ENCODE measurements at regions not wholly inside any gene's neighbourhood (a gene's known extent, or its start where the extent isn't known, plus 50 kb on each side); places are given as distances from the start of the nearest gene placed in this dataset.

DNA sequence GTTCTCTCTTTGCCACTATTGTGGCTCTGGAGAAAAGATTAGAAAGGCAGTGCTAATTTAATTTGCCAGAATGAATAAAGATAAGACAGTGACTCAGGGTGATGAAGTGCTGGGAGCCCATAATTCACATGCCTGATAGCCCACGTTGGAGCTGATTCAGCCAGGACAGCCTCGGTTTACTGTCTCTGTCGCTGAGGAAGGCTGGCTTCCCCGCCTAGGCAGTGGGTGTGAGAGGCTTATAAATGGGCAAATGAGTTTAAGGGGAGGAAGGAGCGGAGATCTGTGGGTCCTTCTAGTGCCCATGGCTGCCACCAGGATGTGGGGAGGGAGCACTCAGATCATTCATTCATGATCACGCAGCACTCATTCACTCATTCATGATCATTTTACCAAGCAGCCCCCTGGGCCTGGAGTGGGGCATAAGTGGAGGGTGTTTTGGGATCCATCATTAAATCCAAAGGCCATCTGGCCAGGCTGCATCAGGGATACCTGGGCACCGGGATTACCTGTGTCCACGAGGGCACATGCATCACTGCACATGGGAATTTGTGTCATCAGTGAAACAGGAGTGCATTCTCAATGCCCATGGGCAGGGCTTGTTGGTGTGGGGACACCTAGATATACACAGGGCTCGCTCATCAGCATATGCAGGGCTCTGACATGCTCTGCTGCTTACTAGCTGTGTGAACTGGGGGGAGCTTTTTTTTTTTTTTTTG, 315.4 kb downstream of the MATN1 start:
- H3K9me3 ChIP-seq (ENCODE audit: control insufficient read depth, insufficient read depth, low read length): no peaks in the 10 kb centered on the region
- no peak overlapping the region for H3K27ac ChIP-seq (ENCODE audit: low read depth, low read length)
- TF ChIP-seq CTCF (IDR thresholded peaks at IDR 0.05; ENCODE audit: low read depth, low read length, poor library complexity, severe bottlenecking) (no peak), EZH2phosphoT487 (IDR thresholded peaks at IDR 0.05; ENCODE audit: borderline replicate concordance, low read length) (no peak)
- H3K36me3 ChIP-seq (ENCODE audit: control insufficient read depth, low read length): no peaks in the 10 kb centered on the region
- H3K79me2 ChIP-seq (ENCODE audit: control insufficient read depth, low read length): no peaks in the 10 kb centered on the region
- no peaks in the 10 kb centered on the region for H3F3A ChIP-seq (ENCODE audit: control insufficient read depth, insufficient read depth)
- H3K9me2 ChIP-seq (replicated peaks; ENCODE audit: control insufficient read depth, low read length): no peaks in the 10 kb centered on the region
- no peak overlapping the region for H3K4me3 ChIP-seq (ENCODE audit: low read length)
- no peaks in the 10 kb centered on the region for H4K20me1 ChIP-seq (ENCODE audit: control insufficient read depth, insufficient read depth, low read depth, low read length)
- H3K4me1 ChIP-seq (ENCODE audit: control insufficient read depth, low read length): no peaks in the 10 kb centered on the region
- H3K4me2 ChIP-seq (ENCODE audit: low read length): no peak overlapping the region
- H3K27me3 ChIP-seq (ENCODE audit: control insufficient read depth, low read length): peaks cover 5% of the 10 kb centered on the region; the same call in 1 of the 2 replicates

GRCh38 chr1:30406996-30407864, 316.2 kb downstream of the MATN1 start:
- Histone ChIP-seq H3K27ac (ENCODE audit: low read depth, low read length) (no peak overlapping the region), H3K36me3 (ENCODE audit: control insufficient read depth, low read length) (no peaks in the 10 kb centered on the region), H3K4me1 (ENCODE audit: control insufficient read depth, low read length) (no peaks in the 10 kb centered on the region), H3K4me3 (ENCODE audit: low read length) (no peak overlapping the region), H3K9me3 (ENCODE audit: control insufficient read depth, insufficient read depth, low read length) (no peaks in the 10 kb centered on the region), H3K4me2 (ENCODE audit: low read length) (no peak overlapping the region), H3K27me3 (ENCODE audit: control insufficient read depth, low read length) (peaks cover 3% of the 10 kb centered on the region; the same call in 1 of the 2 replicates), H3K79me2 (ENCODE audit: control insufficient read depth, low read length) (no peaks in the 10 kb centered on the region), H3K9me2 (replicated peaks; ENCODE audit: control insufficient read depth, low read length) (no peaks in the 10 kb centered on the region), H4K20me1 (ENCODE audit: control insufficient read depth, insufficient read depth, low read depth, low read length) (no peaks in the 10 kb centered on the region), H3F3A (ENCODE audit: control insufficient read depth, insufficient read depth) (no peaks in the 10 kb centered on the region)
- TF ChIP-seq CTCF (IDR thresholded peaks at IDR 0.05; ENCODE audit: low read depth, low read length, poor library complexity, severe bottlenecking): no peak

GRCh38 chr1:30405631-30406212, 317.7 kb downstream of the MATN1 start:
- H3K4me3 ChIP-seq (ENCODE audit: low read length): no peak overlapping the region
- no peaks in the 10 kb centered on the region for H3K9me3 ChIP-seq (ENCODE audit: control insufficient read depth, insufficient read depth, low read length)
- H3K27me3 ChIP-seq (ENCODE audit: control insufficient read depth, low read length): peaks cover 3% of the 10 kb centered on the region; the same call in 1 of the 2 replicates
- H4K20me1 ChIP-seq (ENCODE audit: control insufficient read depth, insufficient read depth, low read depth, low read length): no peaks in the 10 kb centered on the region
- no peaks in the 10 kb centered on the region for H3F3A ChIP-seq (ENCODE audit: control insufficient read depth, insufficient read depth)
- TF ChIP-seq CTCF (IDR thresholded peaks at IDR 0.05; ENCODE audit: low read depth, low read length, poor library complexity, severe bottlenecking) (no peak), EZH2phosphoT487 (IDR thresholded peaks at IDR 0.05; ENCODE audit: borderline replicate concordance, low read length) (no peak)
- no peaks in the 10 kb centered on the region for H3K36me3 ChIP-seq (ENCODE audit: control insufficient read depth, low read length)
- no peak overlapping the region for H3K4me2 ChIP-seq (ENCODE audit: low read length)
- no peaks in the 10 kb centered on the region for H3K9me2 ChIP-seq (replicated peaks; ENCODE audit: control insufficient read depth, low read length)
- no peaks in the 10 kb centered on the region for H3K4me1 ChIP-seq (ENCODE audit: control insufficient read depth, low read length)
- H3K27ac ChIP-seq (ENCODE audit: low read depth, low read length): no peak overlapping the region
- H3K79me2 ChIP-seq (ENCODE audit: control insufficient read depth, low read length): no peaks in the 10 kb centered on the region
